ENCODE measurements at regions not wholly inside any gene's neighbourhood (a gene's known extent, or its start where the extent isn't known, plus 50 kb on each side); places are given as distances from the start of the nearest gene placed in this dataset.

DNA sequence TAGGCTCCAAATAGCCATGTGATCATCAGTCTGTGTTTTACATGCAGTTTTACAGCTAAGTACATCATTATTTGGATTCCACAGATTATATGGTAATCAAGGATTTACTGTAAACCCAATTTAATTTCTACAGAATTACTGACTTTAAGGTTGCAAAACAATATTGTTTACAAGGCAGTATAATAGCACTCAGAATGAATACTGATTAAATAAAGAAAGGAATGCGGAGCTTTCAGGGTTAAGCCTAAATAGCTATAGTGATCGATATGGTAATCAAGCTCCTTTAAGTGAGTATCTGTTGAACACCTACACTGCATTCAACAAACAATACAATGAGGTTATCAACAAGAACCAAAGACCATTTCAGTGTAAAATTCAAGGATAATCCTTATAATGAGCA is 64.3 kb downstream of the DMAC1 start:
- TF ChIP-seq, protein P1, sequence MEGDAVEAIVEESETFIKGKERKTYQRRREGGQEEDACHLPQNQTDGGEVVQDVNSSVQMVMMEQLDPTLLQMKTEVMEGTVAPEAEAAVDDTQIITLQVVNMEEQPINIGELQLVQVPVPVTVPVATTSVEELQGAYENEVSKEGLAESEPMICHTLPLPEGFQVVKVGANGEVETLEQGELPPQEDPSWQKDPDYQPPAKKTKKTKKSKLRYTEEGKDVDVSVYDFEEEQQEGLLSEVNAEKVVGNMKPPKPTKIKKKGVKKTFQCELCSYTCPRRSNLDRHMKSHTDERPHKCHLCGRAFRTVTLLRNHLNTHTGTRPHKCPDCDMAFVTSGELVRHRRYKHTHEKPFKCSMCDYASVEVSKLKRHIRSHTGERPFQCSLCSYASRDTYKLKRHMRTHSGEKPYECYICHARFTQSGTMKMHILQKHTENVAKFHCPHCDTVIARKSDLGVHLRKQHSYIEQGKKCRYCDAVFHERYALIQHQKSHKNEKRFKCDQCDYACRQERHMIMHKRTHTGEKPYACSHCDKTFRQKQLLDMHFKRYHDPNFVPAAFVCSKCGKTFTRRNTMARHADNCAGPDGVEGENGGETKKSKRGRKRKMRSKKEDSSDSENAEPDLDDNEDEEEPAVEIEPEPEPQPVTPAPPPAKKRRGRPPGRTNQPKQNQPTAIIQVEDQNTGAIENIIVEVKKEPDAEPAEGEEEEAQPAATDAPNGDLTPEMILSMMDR (IDR thresholded peaks at IDR 0.05): no peak
- no peak for TF ChIP-seq EP300 (IDR thresholded peaks at IDR 0.05)
